OCI-LY3 (cell line): ENCODE measurements at regions not wholly inside any gene's neighbourhood (a gene's known extent, or its start where the extent isn't known, plus 50 kb on each side); places are given as distances from the start of the nearest gene placed in this dataset.

Experiments
- H2AFZ ChIP-seq: fragments of 200-600, 300-600 bp; shearing (Covaris generic); 2 replicates; pipeline ENCODE4 v1.6.0; 2014; ENCODE audit warnings: antibody characterized with exemption, low read depth, low read length
- H3K27ac ChIP-seq: fragments of 200-600, 300-600 bp; sonication (generic); 2 replicates; pipeline ENCODE4 v1.5.1; 2014; ENCODE audit warnings: mild to moderate bottlenecking, low read length, moderate library complexity, mixed read lengths
- H3K27me3 ChIP-seq: fragments of 200-600, 300-600 bp; sonication (generic); 2 replicates; pipeline ENCODE4 v1.6.1; 2014; ENCODE audit warnings: low read depth, low read length, mixed read lengths
- H3K36me3 ChIP-seq: fragments of 200-600, 300-600 bp; sonication (generic); replicated peaks from 2 replicates; pipeline ENCODE3; 2014; ENCODE audit warnings: low read depth, low read length, mixed read lengths
- H3K4me1 ChIP-seq: fragments of 300-600, 200-600 bp; sonication (generic); 2 replicates; pipeline ENCODE4 v1.6.1; 2014; ENCODE audit warnings: low read length, mixed read lengths
- H3K4me2 ChIP-seq: fragments of 200-600, 300-600 bp; sonication (generic); 2 replicates; pipeline ENCODE4 v1.6.1; 2014; ENCODE audit warnings: low read length, mixed read lengths
- H3K4me3 ChIP-seq: fragments of 300-600, 200-600 bp; sonication (generic); 2 replicates; pipeline ENCODE4 v1.5.1; 2014; ENCODE audit warnings: antibody characterized with exemption, mild to moderate bottlenecking, low read length, moderate library complexity
- H3K79me2 ChIP-seq: fragments of 300-600, 200-600 bp; shearing (Covaris generic); 2 replicates; pipeline ENCODE4 v1.6.1; 2014; ENCODE audit warnings: mild to moderate bottlenecking, low read length, mixed read lengths
- H3K9ac ChIP-seq: fragments of 300-600, 200-600 bp; shearing (Covaris generic); 2 replicates; pipeline ENCODE4 v1.6.0; 2014; ENCODE audit warnings: mild to moderate bottlenecking, low read length, moderate library complexity
- H3K9me3 ChIP-seq: fragments of 200-600, 300-600 bp; shearing (Covaris generic); 2 replicates; pipeline ENCODE4 v1.6.1; 2014; ENCODE audit warnings: low read length, mixed read lengths; ENCODE audit not compliant: insufficient read depth
- H4K20me1 ChIP-seq: fragments of 200-600, 300-600 bp; sonication (generic); 2 replicates; pipeline ENCODE4 v1.6.1; 2016; ENCODE audit warnings: low read length, mixed read lengths; ENCODE audit not compliant: insufficient read depth
- CTCF ChIP-seq: fragments of 200-600, 300-600 bp; sonication (generic); IDR thresholded peaks from 2 replicates; pipeline ENCODE4 v1.5.1; 2014; ENCODE audit warnings: antibody characterized with exemption, low read length, low read depth
- EZH2phosphoT487 ChIP-seq: fragments of 200-600 bp; shearing (Covaris generic); IDR thresholded peaks from 2 replicates; pipeline ENCODE4 v1.6.1; 2018; ENCODE audit warnings: antibody characterized with exemption, mixed run types, low read depth

DNA sequence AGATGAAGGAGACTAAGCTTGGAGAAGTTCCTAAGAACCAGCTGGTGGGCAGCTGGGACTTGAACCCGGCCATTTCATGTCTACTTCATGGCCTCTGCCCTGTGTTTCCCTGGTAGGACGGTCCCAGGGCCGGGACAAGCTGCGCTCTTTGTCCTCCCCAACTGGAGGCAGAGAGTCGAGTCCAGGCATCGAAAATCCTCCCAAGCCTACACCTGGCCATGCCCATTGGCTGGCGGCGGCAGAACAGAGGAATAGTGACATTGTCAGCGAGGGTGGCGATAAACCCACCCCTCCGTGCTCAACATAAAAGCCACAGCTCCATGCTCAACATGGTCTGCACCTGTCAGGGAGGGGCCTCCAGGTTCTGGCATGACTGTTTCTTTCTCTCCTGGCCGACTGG is 77.7 kb downstream of the RBFOX3 start:
- TF ChIP-seq EZH2phosphoT487 = no peak
- no peak for TF ChIP-seq CTCF
- H3K9me3 ChIP-seq = no peaks in the 10 kb centered on the region
- no peaks in the 10 kb centered on the region for H4K20me1 ChIP-seq
- no peak overlapping the region for H2AFZ ChIP-seq
- no peaks in the 10 kb centered on the region for H3K79me2 ChIP-seq
- no peak overlapping the region for H3K9ac ChIP-seq
- peaks cover 14% of the 10 kb centered on the region; the same call in 1 of the 2 replicates for H3K4me1 ChIP-seq
- no peak overlapping the region for H3K27ac ChIP-seq
- no peaks in the 10 kb centered on the region for H3K36me3 ChIP-seq
- peaks cover 12% of the 10 kb centered on the region; the same call in 1 of the 2 replicates for H3K27me3 ChIP-seq
- no peak overlapping the region for H3K4me3 ChIP-seq
- H3K4me2 ChIP-seq = peak overlapping the region; percentile 30

DNA sequence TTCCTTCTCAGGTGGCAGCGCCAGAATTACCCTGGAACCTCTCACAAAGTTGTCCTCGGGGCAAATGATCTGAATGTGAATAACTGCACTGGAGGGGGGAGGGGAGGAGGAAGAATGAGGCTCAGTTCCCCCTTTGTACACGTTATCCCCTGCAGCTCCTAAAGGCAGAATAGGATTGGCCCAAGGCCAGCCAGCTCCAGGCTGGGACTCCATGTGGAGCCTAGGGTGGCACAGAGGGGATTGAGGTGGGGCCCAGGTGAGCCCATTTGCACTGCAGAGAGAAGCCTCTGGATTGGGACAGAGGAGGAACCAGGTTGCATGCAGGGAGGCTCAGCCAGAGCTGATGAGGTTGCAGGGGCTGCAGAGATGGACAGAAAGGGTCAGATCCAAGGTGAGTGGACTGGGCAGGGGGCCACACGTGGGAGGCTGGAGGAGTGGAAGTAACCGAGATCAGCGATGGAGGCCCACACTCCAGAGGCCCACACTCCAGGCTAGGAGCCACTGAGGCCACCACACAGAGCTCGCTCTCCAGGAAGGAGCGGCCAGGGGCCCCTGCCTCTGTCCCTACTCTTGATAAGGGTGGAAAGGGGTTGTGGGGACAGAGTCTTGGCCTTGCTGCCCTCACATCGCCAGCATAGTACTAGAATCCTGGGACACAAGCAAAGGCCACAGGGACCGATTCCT is 78.6 kb downstream of the RBFOX3 start:
- TF ChIP-seq CTCF (no peak), EZH2phosphoT487 (no peak)
- peaks cover 15% of the 10 kb centered on the region for H3K27me3 ChIP-seq
- no peaks in the 10 kb centered on the region for H3K79me2 ChIP-seq
- no peak overlapping the region for H3K4me3 ChIP-seq
- H4K20me1 ChIP-seq = no peaks in the 10 kb centered on the region
- H3K4me2 ChIP-seq = peak overlapping the region; percentile 30
- H3K9me3 ChIP-seq = no peaks in the 10 kb centered on the region
- H3K4me1 ChIP-seq = peaks cover 14% of the 10 kb centered on the region; the same call in 1 of the 2 replicates
- H2AFZ ChIP-seq = no peak overlapping the region
- H3K9ac ChIP-seq = no peak overlapping the region
- H3K27ac ChIP-seq = no peak overlapping the region
- no peaks in the 10 kb centered on the region for H3K36me3 ChIP-seq

GRCh38 chr17:79531191-79532095 is 79.4 kb downstream of the RBFOX3 start:
- Histone ChIP-seq H3K9me3 (no peaks in the 10 kb centered on the region), H3K4me3 (no peak overlapping the region), H3K4me1 (peaks cover 14% of the 10 kb centered on the region; the same call in 1 of the 2 replicates), H3K36me3 (no peaks in the 10 kb centered on the region), H3K9ac (no peak overlapping the region), H3K27ac (no peak overlapping the region), H4K20me1 (no peaks in the 10 kb centered on the region), H3K27me3 (peaks cover 19% of the 10 kb centered on the region), H3K79me2 (no peaks in the 10 kb centered on the region), H3K4me2 (no peak overlapping the region), H2AFZ (no peak overlapping the region)
- TF ChIP-seq CTCF (no peak), EZH2phosphoT487 (no peak)
